ENCODE measurements at regions not wholly inside any gene's neighbourhood (a gene's known extent, or its start where the extent isn't known, plus 50 kb on each side); places are given as distances from the start of the nearest gene placed in this dataset.
"Not testable (repeated sequence)": the region's sequence is repeated elsewhere in the genome, so short reads cannot be mapped to it uniquely, and the experiment has no call there.

DNA sequence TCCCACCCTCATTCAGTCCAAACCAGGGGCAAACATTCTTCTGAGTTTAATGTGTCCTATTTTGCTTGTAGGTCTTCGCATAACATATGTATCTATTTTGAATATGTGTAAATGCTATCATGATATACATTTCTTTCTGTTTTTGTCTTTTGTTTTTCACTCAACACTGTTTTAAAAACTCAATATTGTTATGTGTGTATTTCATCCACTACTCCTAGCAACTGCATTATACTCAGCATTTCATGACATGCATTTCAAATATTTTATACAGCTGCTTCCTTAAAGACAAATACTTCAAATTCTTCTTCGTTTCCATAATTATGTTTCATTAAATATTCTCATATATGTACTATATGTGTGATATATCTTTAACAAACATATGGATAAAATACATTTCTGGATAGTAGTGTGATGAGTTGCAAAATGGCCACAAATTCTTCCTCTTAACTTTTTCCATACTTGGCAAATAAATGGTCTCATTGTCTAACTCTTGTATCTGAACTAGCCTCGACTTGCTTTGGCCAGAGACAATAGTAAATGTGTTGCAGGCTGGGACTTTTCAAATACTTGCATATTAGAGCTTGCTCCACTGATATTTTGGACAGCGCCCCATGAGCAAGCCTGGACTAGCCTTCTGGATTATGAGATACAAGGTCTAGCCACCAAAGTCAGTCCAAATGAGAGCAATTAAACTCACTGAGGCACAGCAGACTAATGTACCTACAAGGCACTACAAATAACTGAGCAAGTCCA, 539.7 kb upstream of the KCND2 start:
- H3K9ac ChIP-seq (ENCODE audit: low read length), result no peak overlapping the region
- no peak overlapping the region for H2AK5ac ChIP-seq (ENCODE audit: low read length, severe bottlenecking)
- H3K36me3 ChIP-seq (ENCODE audit: control insufficient read depth in 1 of 2, insufficient read depth in 2 of 2, low read depth in 1 of 2, low read length in 2 of 2), result no peaks in the 10 kb centered on the region
- H2BK5ac ChIP-seq (ENCODE audit: low read depth, low read length, poor library complexity, severe bottlenecking), result no peak overlapping the region
- no peak overlapping the region for H3K4ac ChIP-seq (ENCODE audit: low read depth in 1 of 2, low read length in 2 of 2)
- H2AFZ ChIP-seq (ENCODE audit: low read depth, low read length), result no peak overlapping the region
- H3K27ac ChIP-seq (ENCODE audit: low read length, poor library complexity, severe bottlenecking), result no peak overlapping the region
- H4K91ac ChIP-seq (ENCODE audit: low read length), result no peak overlapping the region
- no peak overlapping the region for H4K8ac ChIP-seq (ENCODE audit: low read length)
- WGBS, result 100% methylated on average over 2 of the region's 4 CpGs
- H2BK12ac ChIP-seq (ENCODE audit: low read length in 2 of 2), result no peak overlapping the region
- H3K27me3 ChIP-seq (ENCODE audit: control insufficient read depth in 1 of 2, insufficient read depth in 1 of 2, low read length in 2 of 2), result no peaks in the 10 kb centered on the region
- no peak overlapping the region for H2BK15ac ChIP-seq (ENCODE audit: low read depth, poor library complexity, severe bottlenecking)
- no peak overlapping the region for H3K23ac ChIP-seq (ENCODE audit: low read length in 2 of 2)
- no peaks in the 10 kb centered on the region for H3K4me1 ChIP-seq (ENCODE audit: control insufficient read depth, insufficient read depth, low read depth, low read length)
- no peak overlapping the region for H3K14ac ChIP-seq (ENCODE audit: low read length in 2 of 2)
- no peak overlapping the region for H2BK120ac ChIP-seq (ENCODE audit: low read depth, low read length)
- H3K4me2 ChIP-seq (ENCODE audit: low read length, poor library complexity, severe bottlenecking), result no peak overlapping the region
- H3K79me1 ChIP-seq (replicated peaks; ENCODE audit: low read length, poor library complexity, severe bottlenecking), result no peaks in the 10 kb centered on the region
- no peak for DNase-seq
- no peaks in the 10 kb centered on the region for H3K9me3 ChIP-seq (ENCODE audit: control insufficient read depth, low read length)
- no peak overlapping the region for H3K18ac ChIP-seq (ENCODE audit: low read depth in 1 of 2, low read length in 2 of 2)
- no peak overlapping the region for H3K4me3 ChIP-seq (ENCODE audit: insufficient read depth in 1 of 2, low read depth in 1 of 2, low read length in 2 of 2)

- no peak overlapping the region for H4K91ac ChIP-seq (ENCODE audit: low read length)
- no peak overlapping the region for H2BK15ac ChIP-seq (ENCODE audit: low read depth, poor library complexity, severe bottlenecking)
- no peak overlapping the region for H3K23ac ChIP-seq (ENCODE audit: low read length in 2 of 2)
- no peak overlapping the region for H4K8ac ChIP-seq (ENCODE audit: low read length)
- no peak overlapping the region for H2BK12ac ChIP-seq (ENCODE audit: low read length in 2 of 2)
- no peaks in the 10 kb centered on the region for H3K36me3 ChIP-seq (ENCODE audit: control insufficient read depth in 1 of 2, insufficient read depth in 2 of 2, low read depth in 1 of 2, low read length in 2 of 2)
- no peaks in the 10 kb centered on the region for H3K4me1 ChIP-seq (ENCODE audit: control insufficient read depth, insufficient read depth, low read depth, low read length)
- no peak overlapping the region for H3K4ac ChIP-seq (ENCODE audit: low read depth in 1 of 2, low read length in 2 of 2)
- H3K4me2 ChIP-seq (ENCODE audit: low read length, poor library complexity, severe bottlenecking), result no peak overlapping the region
- H3K9ac ChIP-seq (ENCODE audit: low read length), result no peak overlapping the region
- no peak for DNase-seq
- H3K27me3 ChIP-seq (ENCODE audit: control insufficient read depth in 1 of 2, insufficient read depth in 1 of 2, low read length in 2 of 2), result no peaks in the 10 kb centered on the region
- no peak overlapping the region for H3K27ac ChIP-seq (ENCODE audit: low read length, poor library complexity, severe bottlenecking)
- H3K79me1 ChIP-seq (replicated peaks; ENCODE audit: low read length, poor library complexity, severe bottlenecking), result no peaks in the 10 kb centered on the region
- H2AK5ac ChIP-seq (ENCODE audit: low read length, severe bottlenecking), result no peak overlapping the region
- no peak overlapping the region for H3K4me3 ChIP-seq (ENCODE audit: insufficient read depth in 1 of 2, low read depth in 1 of 2, low read length in 2 of 2)
- H2BK5ac ChIP-seq (ENCODE audit: low read depth, low read length, poor library complexity, severe bottlenecking), result no peak overlapping the region
- no peak overlapping the region for H2AFZ ChIP-seq (ENCODE audit: low read depth, low read length)
- H2BK120ac ChIP-seq (ENCODE audit: low read depth, low read length), result no peak overlapping the region
- H3K14ac ChIP-seq (ENCODE audit: low read length in 2 of 2), result no peak overlapping the region
- H3K9me3 ChIP-seq (ENCODE audit: control insufficient read depth, low read length), result no peaks in the 10 kb centered on the region
- no peak overlapping the region for H3K18ac ChIP-seq (ENCODE audit: low read depth in 1 of 2, low read length in 2 of 2)
Observed at GRCh38 chr7:119737390-119737789, 535.6 kb upstream of the KCND2 start.

DNA sequence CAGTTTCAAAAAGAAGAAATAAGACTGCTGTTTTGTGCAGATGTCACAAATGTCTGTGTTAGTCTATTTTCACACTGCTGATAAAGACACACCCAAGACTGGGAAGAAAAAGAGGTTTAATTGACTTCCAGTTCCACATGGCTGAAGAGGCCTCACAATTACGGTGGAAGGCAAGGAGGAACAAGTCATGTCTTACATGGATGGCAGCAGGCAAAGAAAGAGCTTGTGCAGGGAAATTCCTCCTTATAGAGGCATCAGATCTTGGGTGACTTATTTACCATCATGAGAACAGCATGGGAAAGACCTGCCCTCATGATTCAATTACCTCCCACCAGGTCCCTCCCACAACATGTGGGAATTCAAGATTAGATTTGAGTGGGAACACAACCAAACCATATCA, 527.7 kb upstream of the KCND2 start:
- not testable (repeated sequence) for H2AFZ ChIP-seq (ENCODE audit: low read depth, low read length); H4K91ac ChIP-seq (ENCODE audit: low read length); H3K4me1 ChIP-seq (ENCODE audit: control insufficient read depth, insufficient read depth, low read depth, low read length); H2BK5ac ChIP-seq (ENCODE audit: low read depth, low read length, poor library complexity, severe bottlenecking); H3K18ac ChIP-seq (ENCODE audit: low read depth in 1 of 2, low read length in 2 of 2); H3K23ac ChIP-seq (ENCODE audit: low read length in 2 of 2); H3K27me3 ChIP-seq (ENCODE audit: control insufficient read depth in 1 of 2, insufficient read depth in 1 of 2, low read length in 2 of 2); H3K27ac ChIP-seq (ENCODE audit: low read length, poor library complexity, severe bottlenecking); H4K8ac ChIP-seq (ENCODE audit: low read length); H2BK120ac ChIP-seq (ENCODE audit: low read depth, low read length); H3K4ac ChIP-seq (ENCODE audit: low read depth in 1 of 2, low read length in 2 of 2); H2BK15ac ChIP-seq (ENCODE audit: low read depth, poor library complexity, severe bottlenecking); DNase-seq; H3K36me3 ChIP-seq (ENCODE audit: control insufficient read depth in 1 of 2, insufficient read depth in 2 of 2, low read depth in 1 of 2, low read length in 2 of 2); H3K79me1 ChIP-seq (replicated peaks; ENCODE audit: low read length, poor library complexity, severe bottlenecking); H2AK5ac ChIP-seq (ENCODE audit: low read length, severe bottlenecking); H3K4me2 ChIP-seq (ENCODE audit: low read length, poor library complexity, severe bottlenecking); H2BK12ac ChIP-seq (ENCODE audit: low read length in 2 of 2); H3K9me3 ChIP-seq (ENCODE audit: control insufficient read depth, low read length); H3K14ac ChIP-seq (ENCODE audit: low read length in 2 of 2); H3K9ac ChIP-seq (ENCODE audit: low read length); H3K4me3 ChIP-seq (ENCODE audit: insufficient read depth in 1 of 2, low read depth in 1 of 2, low read length in 2 of 2)
- WGBS, result 100% methylated on average over 1 of the region's 1 CpG

GRCh38 chr7:119748251-119748860, 524.6 kb upstream of the KCND2 start:
- Histone ChIP-seq H2AK5ac (ENCODE audit: low read length, severe bottlenecking) (no peak overlapping the region), H2AFZ (ENCODE audit: low read depth, low read length) (no peak overlapping the region), H2BK15ac (ENCODE audit: low read depth, poor library complexity, severe bottlenecking) (no peak overlapping the region), H3K4me2 (ENCODE audit: low read length, poor library complexity, severe bottlenecking) (no peak overlapping the region), H3K9ac (ENCODE audit: low read length) (no peak overlapping the region), H3K18ac (ENCODE audit: low read depth in 1 of 2, low read length in 2 of 2) (no peak overlapping the region), H3K4me1 (ENCODE audit: control insufficient read depth, insufficient read depth, low read depth, low read length) (no peaks in the 10 kb centered on the region), H2BK120ac (ENCODE audit: low read depth, low read length) (no peak overlapping the region), H3K79me1 (replicated peaks; ENCODE audit: low read length, poor library complexity, severe bottlenecking) (no peaks in the 10 kb centered on the region), H3K27ac (ENCODE audit: low read length, poor library complexity, severe bottlenecking) (no peak overlapping the region), H3K36me3 (ENCODE audit: control insufficient read depth in 1 of 2, insufficient read depth in 2 of 2, low read depth in 1 of 2, low read length in 2 of 2) (no peaks in the 10 kb centered on the region), H3K9me3 (ENCODE audit: control insufficient read depth, low read length) (no peaks in the 10 kb centered on the region), H3K27me3 (ENCODE audit: control insufficient read depth in 1 of 2, insufficient read depth in 1 of 2, low read length in 2 of 2) (no peaks in the 10 kb centered on the region), H3K4me3 (ENCODE audit: insufficient read depth in 1 of 2, low read depth in 1 of 2, low read length in 2 of 2) (no peak overlapping the region), H3K14ac (ENCODE audit: low read length in 2 of 2) (no peak overlapping the region), H2BK5ac (ENCODE audit: low read depth, low read length, poor library complexity, severe bottlenecking) (no peak overlapping the region), H3K4ac (ENCODE audit: low read depth in 1 of 2, low read length in 2 of 2) (no peak overlapping the region), H4K91ac (ENCODE audit: low read length) (no peak overlapping the region), H3K23ac (ENCODE audit: low read length in 2 of 2) (no peak overlapping the region), H4K8ac (ENCODE audit: low read length) (no peak overlapping the region), H2BK12ac (ENCODE audit: low read length in 2 of 2) (no peak overlapping the region)
- WGBS, result no CpG with 5 or more reads among the region's 1 CpG
- DNase-seq, result no peak

Measured in mesenchymal stem cell (in vitro differentiated cells and primary cell).